VCaP (cell line): ENCODE measurements at regions not wholly inside any gene's neighbourhood (a gene's known extent, or its start where the extent isn't known, plus 50 kb on each side); places are given as distances from the start of the nearest gene placed in this dataset.

Experiments
- H3K27ac ChIP-seq: fragments of 450-650 bp; 2 replicates; pipeline ENCODE4 v1.5.1; 2017
- TF ChIP-seq, protein P1 (sequence below): fragments of 450-650 bp; conservative IDR thresholded peaks from 2 replicates; pipeline ENCODE4 v1.5.1; 2017; ENCODE audit warnings: mild to moderate bottlenecking, moderate library complexity

DNA sequence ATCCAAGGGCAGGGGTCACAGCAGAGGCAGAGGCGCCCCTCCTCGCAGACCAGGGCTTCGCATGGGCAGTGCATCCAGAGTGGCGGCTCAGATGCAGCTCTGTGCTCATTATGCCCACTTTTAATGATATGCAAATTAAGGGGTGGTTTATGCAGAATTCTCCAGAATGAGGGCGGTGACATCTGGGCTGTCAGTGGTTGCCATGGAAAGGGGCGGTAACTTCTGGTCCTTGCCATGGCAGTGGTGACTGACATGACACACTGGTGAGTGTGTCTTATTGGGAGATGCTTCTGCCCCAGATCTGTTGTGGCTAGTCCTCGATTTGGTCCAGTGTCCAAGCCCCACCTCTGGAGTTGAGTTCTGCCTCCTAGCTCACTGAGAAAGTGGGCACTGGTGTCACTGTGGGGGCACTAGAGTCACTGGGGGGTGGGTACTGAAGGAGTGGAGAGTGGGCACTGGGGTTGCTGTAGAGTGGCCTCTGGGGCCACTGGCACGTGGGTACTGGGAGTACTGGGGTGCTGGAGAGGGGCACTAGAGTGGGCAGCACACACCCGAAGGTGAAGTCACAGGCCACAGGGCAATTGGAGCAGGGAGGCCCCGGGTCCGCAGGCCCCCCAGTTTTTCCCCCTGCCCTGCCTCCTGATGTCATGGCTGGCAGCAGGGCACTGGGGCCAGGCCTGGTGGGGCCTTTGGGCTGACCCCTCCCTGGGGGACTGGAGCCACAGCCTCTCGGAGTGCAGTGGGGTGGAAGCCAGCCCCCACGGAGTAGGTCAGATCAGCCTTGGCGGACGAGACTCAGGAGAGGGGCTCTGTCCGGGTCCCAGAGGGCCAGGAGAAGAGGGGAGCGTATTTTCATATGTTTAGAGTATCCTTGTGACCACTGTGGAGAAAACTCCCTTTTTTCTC is 98.6 kb upstream of the NKX1-1 start:
- H3K27ac ChIP-seq: no peak overlapping the region
- TF ChIP-seq, protein P1, sequence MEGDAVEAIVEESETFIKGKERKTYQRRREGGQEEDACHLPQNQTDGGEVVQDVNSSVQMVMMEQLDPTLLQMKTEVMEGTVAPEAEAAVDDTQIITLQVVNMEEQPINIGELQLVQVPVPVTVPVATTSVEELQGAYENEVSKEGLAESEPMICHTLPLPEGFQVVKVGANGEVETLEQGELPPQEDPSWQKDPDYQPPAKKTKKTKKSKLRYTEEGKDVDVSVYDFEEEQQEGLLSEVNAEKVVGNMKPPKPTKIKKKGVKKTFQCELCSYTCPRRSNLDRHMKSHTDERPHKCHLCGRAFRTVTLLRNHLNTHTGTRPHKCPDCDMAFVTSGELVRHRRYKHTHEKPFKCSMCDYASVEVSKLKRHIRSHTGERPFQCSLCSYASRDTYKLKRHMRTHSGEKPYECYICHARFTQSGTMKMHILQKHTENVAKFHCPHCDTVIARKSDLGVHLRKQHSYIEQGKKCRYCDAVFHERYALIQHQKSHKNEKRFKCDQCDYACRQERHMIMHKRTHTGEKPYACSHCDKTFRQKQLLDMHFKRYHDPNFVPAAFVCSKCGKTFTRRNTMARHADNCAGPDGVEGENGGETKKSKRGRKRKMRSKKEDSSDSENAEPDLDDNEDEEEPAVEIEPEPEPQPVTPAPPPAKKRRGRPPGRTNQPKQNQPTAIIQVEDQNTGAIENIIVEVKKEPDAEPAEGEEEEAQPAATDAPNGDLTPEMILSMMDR: no peak

DNA sequence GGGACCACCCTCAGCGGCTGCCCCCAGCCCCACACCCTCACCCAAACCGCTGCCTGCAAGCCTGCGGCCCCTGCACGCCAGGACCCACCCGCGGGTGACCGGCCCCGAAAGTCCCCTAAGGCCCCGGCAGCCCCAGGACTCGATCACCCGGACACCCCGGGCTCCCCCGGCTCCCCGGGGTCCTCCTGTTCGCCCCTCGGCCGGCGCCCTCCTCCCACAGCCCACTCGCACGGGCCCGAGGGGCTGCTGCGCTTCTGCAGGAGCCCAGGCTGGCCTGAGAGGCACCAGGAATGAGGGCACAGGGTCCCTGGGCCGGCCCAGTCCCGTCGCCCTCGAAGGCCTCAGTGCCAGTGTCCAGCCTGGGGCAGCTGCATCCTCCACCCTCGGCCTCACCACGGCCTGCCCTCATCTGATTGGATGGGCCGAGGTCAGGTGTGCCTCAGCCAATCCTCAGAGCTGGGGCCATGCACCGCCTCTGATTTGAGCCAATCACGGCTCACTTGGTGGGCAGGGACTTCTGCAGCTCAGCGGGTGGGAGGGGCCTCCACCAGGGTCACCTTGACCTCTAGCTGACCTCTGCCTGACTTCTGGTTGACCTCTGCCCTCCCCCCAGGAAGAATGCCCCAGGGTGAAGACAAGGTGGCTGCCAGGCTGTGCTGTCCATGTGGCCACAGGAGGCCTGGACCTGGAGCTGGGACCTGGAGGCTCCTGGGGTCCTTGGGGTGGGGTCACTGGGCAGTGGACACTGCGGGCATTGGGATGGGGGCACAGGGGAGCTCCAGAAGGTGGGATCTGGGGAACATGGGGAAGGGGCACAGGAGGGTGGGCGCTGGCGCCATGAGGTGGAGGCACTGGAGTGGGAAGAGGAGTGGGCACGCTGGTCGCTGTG is 97.6 kb upstream of the NKX1-1 start:
- H3K27ac ChIP-seq: no peak overlapping the region
- TF ChIP-seq, protein P1: no peak

DNA sequence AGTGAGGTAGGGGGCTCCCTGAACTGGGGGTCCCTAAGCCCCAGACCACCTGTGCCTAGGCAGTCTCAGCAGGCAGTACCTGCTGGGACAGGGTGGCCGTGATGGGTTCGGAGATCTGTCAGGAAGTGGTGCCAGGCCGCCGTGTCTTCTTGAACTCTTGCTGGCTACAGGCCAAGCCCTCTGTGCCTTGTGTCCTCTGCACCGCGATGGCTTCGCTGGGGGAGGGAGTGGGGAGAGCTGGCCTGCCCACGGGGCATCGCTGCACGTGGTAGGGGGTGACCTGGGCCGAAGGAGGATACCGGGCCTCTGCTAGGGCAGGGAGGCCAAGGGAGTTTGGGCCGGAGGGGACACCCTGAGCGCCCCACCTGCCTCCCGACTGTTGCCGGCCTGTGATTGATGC is 96.7 kb upstream of the NKX1-1 start:
- TF ChIP-seq, protein P1: no peak
- H3K27ac ChIP-seq: no peak overlapping the region

DNA sequence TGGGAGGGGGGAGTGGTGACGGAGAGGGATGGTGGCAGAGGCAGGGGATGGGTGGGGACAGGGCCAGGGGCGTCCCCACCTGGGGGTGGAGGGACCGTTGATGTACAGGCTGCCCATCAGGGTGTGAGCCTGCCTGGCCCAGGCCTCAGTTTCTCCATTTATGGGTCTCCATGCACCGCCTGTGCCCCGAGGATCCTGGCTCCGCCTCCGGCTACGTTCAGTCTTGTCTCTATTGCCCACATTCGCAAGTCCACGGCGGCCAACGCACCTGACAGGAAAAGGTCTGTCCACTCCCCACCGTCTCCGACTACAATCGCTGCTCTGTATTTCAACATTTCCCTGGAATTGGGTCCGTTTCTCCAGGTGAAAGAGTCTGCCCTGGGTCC is 96.3 kb upstream of the NKX1-1 start:
- TF ChIP-seq, protein P1: no peak
- no peak overlapping the region for H3K27ac ChIP-seq

DNA sequence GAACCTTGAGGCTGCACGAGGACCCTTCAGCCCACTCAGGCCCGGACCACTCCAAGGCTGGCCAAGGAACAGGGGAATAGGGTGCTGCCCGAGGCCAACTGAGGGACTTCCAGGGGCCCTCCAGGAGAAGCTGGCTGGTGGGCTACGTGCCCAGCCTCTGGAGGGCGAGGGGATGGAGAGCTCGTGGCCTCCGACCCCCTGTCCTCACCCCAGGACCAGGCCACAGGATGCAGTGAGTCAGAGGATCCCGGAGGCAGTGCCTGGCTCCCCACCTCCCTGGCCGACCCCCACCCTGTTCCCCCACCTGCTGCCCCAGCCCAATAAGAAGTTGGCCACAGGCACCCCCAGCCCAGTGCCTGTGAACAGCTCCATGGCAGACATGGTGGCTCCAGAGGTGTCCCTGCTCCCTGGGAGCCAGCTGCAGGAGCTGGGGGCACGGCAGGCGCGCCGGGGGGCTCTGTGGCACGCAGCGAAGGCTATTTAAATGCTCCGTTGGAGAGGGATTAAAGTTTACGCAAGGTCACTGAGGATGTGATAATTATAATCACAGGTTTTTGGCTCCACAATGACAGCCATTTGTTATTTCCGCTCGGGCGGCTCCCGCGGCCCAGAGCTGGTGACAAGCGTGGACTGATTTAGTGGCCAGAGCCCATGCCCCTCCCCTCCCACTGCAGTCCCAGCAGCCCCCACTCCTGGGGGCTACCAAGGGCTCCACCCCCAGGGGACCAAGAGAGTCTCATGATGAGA is 95.7 kb upstream of the NKX1-1 start:
- no peak overlapping the region for H3K27ac ChIP-seq
- TF ChIP-seq, protein P1: no peak

DNA sequence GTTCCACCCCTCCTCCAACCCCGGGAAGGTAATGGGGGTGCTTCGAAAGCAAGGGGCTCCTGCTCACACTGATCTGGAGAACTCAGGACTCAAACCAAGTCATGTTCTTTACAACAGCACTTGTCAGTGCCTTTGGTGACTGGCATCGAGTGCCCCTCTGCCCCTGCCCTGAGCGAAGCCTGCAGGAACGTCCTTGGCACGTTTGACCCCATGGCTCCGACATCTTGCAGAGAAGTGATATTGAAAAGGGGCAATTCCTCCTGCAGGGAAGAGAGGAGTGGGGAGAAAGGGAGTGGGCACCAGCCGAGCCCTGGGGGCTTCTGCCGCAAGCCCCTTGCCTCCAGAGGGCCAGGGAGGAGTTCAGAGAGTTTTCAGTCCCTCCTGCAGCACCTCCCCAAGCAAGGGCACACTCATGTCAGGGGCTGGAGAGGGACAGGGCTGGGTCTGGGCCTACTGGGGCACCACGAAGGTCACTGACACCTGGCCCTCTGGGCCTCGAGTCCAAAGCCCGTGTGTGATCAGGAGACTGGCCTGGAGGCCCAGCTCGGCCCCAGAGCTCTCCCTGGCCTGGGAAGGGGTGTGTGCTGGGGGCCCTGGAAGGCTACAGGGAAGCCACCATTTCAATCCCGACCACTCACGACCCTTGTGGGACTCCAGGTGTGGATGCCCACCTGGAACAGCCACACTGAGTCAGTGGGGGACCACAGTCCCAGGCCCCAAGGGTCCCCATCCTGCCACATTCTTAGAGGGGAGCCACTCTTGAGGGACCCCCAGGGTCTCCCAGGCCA is 94.9 kb upstream of the NKX1-1 start:
- H3K27ac ChIP-seq: no peak overlapping the region
- TF ChIP-seq, protein P1: no peak
